Stimulated activated CD8-positive, alpha-beta memory T cell treated with anti-CD3 and anti-CD28 coated beads, Interleukin-2, amount 100 ng/mL, for 48 hours (primary cell): ENCODE measurements at regions not wholly inside any gene's neighbourhood (a gene's known extent, or its start where the extent isn't known, plus 50 kb on each side); places are given as distances from the start of the nearest gene placed in this dataset.

ENCODE experiments used
- DNase-seq, 2 donors: peaks; one replicate each; pipeline ENCODE4 v3.0.0-alpha.2; 2020; ENCODE audit warnings: low read depth in 2 of 2

- DNase-seq, result no peak
Measured at GRCh38 chr22:48151641-48152040, 1389.2 kb downstream of the TBC1D22A start.

- no peak for DNase-seq
Measured at GRCh38 chr22:48147831-48148230, 1385.4 kb downstream of the TBC1D22A start.

GRCh38 chr22:48147404-48147803, 1385.0 kb downstream of the TBC1D22A start:
- DNase-seq, result no peak

- DNase-seq, result no peak
Measured at GRCh38 chr22:48146426-48146825, 1384.0 kb downstream of the TBC1D22A start.

GRCh38 chr22:48145738-48146137, 1383.3 kb downstream of the TBC1D22A start:
- no peak for DNase-seq

- DNase-seq, result no peak
Measured at GRCh38 chr22:48144318-48144717, 1381.9 kb downstream of the TBC1D22A start.

GRCh38 chr22:48143856-48144255, 1381.4 kb downstream of the TBC1D22A start:
- no peak for DNase-seq

GRCh38 chr22:48142388-48142787, 1379.9 kb downstream of the TBC1D22A start:
- no peak for DNase-seq

GRCh38 chr22:48141301-48141700, 1378.9 kb downstream of the TBC1D22A start:
- DNase-seq, result no peak

GRCh38 chr22:48140261-48140813, 1377.9 kb downstream of the TBC1D22A start:
- DNase-seq, result no peak

GRCh38 chr22:48139776-48140175, 1377.3 kb downstream of the TBC1D22A start:
- no peak for DNase-seq

GRCh38 chr22:48138855-48139254, 1376.4 kb downstream of the TBC1D22A start:
- no peak for DNase-seq

- no peak for DNase-seq
Measured at GRCh38 chr22:48138427-48138826, 1376.0 kb downstream of the TBC1D22A start.

GRCh38 chr22:48137640-48138039, 1375.2 kb downstream of the TBC1D22A start:
- DNase-seq, result no peak

- DNase-seq, result no peak
Measured at GRCh38 chr22:48135592-48135991, 1373.1 kb downstream of the TBC1D22A start.

- DNase-seq, result no peak
Measured at GRCh38 chr22:48125416-48125815, 1363.0 kb downstream of the TBC1D22A start.

GRCh38 chr22:48121984-48122383, 1359.5 kb downstream of the TBC1D22A start:
- DNase-seq, result no peak

GRCh38 chr22:48118654-48119053, 1356.2 kb downstream of the TBC1D22A start:
- no peak for DNase-seq

- DNase-seq, result no peak
Measured at GRCh38 chr22:48116871-48117270, 1354.4 kb downstream of the TBC1D22A start.

- DNase-seq, result no peak
Measured at GRCh38 chr22:48112687-48113521, 1350.5 kb downstream of the TBC1D22A start.

- no peak for DNase-seq
Measured at GRCh38 chr22:48106715-48107259, 1344.3 kb downstream of the TBC1D22A start.

- DNase-seq, result no peak
Measured at GRCh38 chr22:48106215-48106614, 1343.8 kb downstream of the TBC1D22A start.

GRCh38 chr22:48105259-48105658, 1342.8 kb downstream of the TBC1D22A start:
- DNase-seq, result no peak
